ENCODE measurements at regions not wholly inside any gene's neighbourhood (a gene's known extent, or its start where the extent isn't known, plus 50 kb on each side); places are given as distances from the start of the nearest gene placed in this dataset.

- H3K4me1 Mint-ChIP-seq = no peaks in the 10 kb centered on the region
- H3K27ac Mint-ChIP-seq = no peak overlapping the region
- POLR2A ChIA-PET = no interaction called here
- peaks cover 0 to 11% (median 5%) of the 10 kb centered on the region in 9 donors for H3K9me3 Mint-ChIP-seq
- ATAC-seq (no peak), DNase-seq (no peak)
- no peak overlapping the region for H3K4me3 Mint-ChIP-seq
- H3K27me3 Mint-ChIP-seq = no peaks in the 10 kb centered on the region
- no peaks in the 10 kb centered on the region for H3K36me3 Mint-ChIP-seq
Measured at GRCh38 chr13:105251293-105251692, 1284.2 kb downstream of the EFNB2 start.

- H3K9me3 Mint-ChIP-seq = peaks cover 0 to 11% (median 5%) of the 10 kb centered on the region in 9 donors
- H3K36me3 Mint-ChIP-seq = no peaks in the 10 kb centered on the region
- H3K4me1 Mint-ChIP-seq = no peaks in the 10 kb centered on the region
- POLR2A ChIA-PET = no interaction called here
- H3K27ac Mint-ChIP-seq = no peak overlapping the region
- H3K4me3 Mint-ChIP-seq = no peak overlapping the region
- DNase-seq = no peak
- ATAC-seq = no peak
- no peaks in the 10 kb centered on the region for H3K27me3 Mint-ChIP-seq
Measured at GRCh38 chr13:105247830-105248229, 1287.6 kb downstream of the EFNB2 start.

- H3K4me3 Mint-ChIP-seq = no peak overlapping the region
- POLR2A ChIA-PET = no interaction called here
- peaks cover 0 to 7% (median 0%) of the 10 kb centered on the region in 9 donors for H3K9me3 Mint-ChIP-seq
- no peaks in the 10 kb centered on the region for H3K4me1 Mint-ChIP-seq
- ATAC-seq = no peak
- H3K27me3 Mint-ChIP-seq = no peaks in the 10 kb centered on the region
- H3K27ac Mint-ChIP-seq = no peak overlapping the region
- DNase-seq = no peak
- H3K36me3 Mint-ChIP-seq = no peaks in the 10 kb centered on the region
Measured at GRCh38 chr13:105240371-105240770, 1295.1 kb downstream of the EFNB2 start.

GRCh38 chr13:105232439-105232838 is 1303.0 kb downstream of the EFNB2 start:
- POLR2A ChIA-PET = no interaction called here
- Mint-ChIP-seq H3K9me3 (peaks cover 0 to 16% (median 0%) of the 10 kb centered on the region in 9 donors), H3K4me1 (peaks cover 0 to 2% (median 0%) of the 10 kb centered on the region in 4 donors), H3K27me3 (peaks cover 0 to 8% (median 0%) of the 10 kb centered on the region in 5 donors), H3K27ac (no peak overlapping the region), H3K36me3 (no peaks in the 10 kb centered on the region), H3K4me3 (no peak overlapping the region)
- DNase-seq = no peak
- no peak for ATAC-seq

- H3K4me1 Mint-ChIP-seq = peaks cover 0 to 2% (median 0%) of the 10 kb centered on the region in 4 donors
- H3K4me3 Mint-ChIP-seq = no peak overlapping the region
- H3K27me3 Mint-ChIP-seq = peaks cover 0 to 8% (median 0%) of the 10 kb centered on the region in 5 donors
- POLR2A ChIA-PET = no interaction called here
- no peak overlapping the region for H3K27ac Mint-ChIP-seq
- no peaks in the 10 kb centered on the region for H3K36me3 Mint-ChIP-seq
- DNase-seq = no peak
- peaks cover 0 to 14% (median 0%) of the 10 kb centered on the region in 9 donors for H3K9me3 Mint-ChIP-seq
- no peak for ATAC-seq
Measured at GRCh38 chr13:105232006-105232405, 1303.5 kb downstream of the EFNB2 start.

- H3K27ac Mint-ChIP-seq = no peak overlapping the region
Measured at GRCh38 chr13:105231579-105231978, 1303.9 kb downstream of the EFNB2 start.

DNA sequence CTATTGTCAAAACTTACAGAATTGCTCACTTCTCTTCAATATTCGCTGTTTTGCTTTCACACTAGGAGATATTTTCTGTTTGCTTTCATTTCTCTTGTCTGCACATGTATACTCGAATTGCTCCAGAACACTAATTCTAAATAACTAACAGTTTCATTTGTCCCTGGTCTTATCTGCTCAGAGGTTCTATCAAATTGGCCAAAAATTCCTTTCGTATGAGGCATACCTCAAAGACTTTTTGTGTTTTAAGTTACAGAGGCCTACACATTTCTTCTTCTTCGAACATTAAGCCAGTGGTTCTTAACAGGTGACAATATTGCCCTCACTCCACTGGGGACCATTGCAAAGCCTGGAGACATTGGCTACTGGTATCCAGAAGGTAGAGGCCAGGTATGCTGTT is 1314.6 kb downstream of the EFNB2 start:
- Mint-ChIP-seq H3K36me3 (no peaks in the 10 kb centered on the region), H3K9me3 (peaks cover 0 to 2% (median 0%) of the 10 kb centered on the region in 9 donors), H3K27me3 (peaks cover 0 to 2% (median 0%) of the 10 kb centered on the region in 5 donors), H3K27ac (no peak overlapping the region), H3K4me3 (no peak overlapping the region), H3K4me1 (no peaks in the 10 kb centered on the region)
- POLR2A ChIA-PET = no interaction called here
- ATAC-seq (no peak), DNase-seq (no peak)

More at GRCh38 chr13:105231579-105231978, 1303.9 kb downstream of the EFNB2 start:
- Mint-ChIP-seq H3K36me3 (no peaks in the 10 kb centered on the region), H3K27me3 (peaks cover 0 to 8% (median 0%) of the 10 kb centered on the region in 5 donors), H3K4me3 (no peak overlapping the region), H3K9me3 (peaks cover 0 to 12% (median 0%) of the 10 kb centered on the region in 9 donors), H3K4me1 (peaks cover 0 to 2% (median 0%) of the 10 kb centered on the region in 4 donors)
- ATAC-seq (no peak), DNase-seq (no peak)
- POLR2A ChIA-PET = no interaction called here

DNA sequence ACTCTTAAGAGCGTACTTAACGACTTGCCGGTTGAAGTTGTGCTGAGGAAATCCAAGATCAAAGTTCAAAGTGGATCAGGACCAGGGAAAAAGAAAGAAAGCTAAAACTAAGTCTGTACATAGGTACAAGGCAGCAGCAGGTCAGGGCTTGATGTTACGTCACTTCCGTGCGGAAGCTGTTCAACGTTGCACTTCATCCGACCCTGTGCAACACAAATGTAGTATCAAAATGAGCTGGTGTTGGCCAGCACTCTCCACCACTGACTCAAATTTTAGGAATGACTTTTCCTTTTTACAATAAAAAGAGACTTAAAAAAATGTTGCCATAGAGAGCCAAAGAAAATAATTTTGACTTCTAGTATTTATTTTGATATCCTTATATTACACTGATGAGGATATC is 1315.4 kb downstream of the EFNB2 start:
- ATAC-seq (no peak), DNase-seq (no peak)
- no peak overlapping the region for H3K27ac Mint-ChIP-seq
- peaks cover 0 to 2% (median 0%) of the 10 kb centered on the region in 5 donors for H3K27me3 Mint-ChIP-seq
- POLR2A ChIA-PET = no interaction called here
- H3K9me3 Mint-ChIP-seq = peaks cover 0 to 2% (median 0%) of the 10 kb centered on the region in 9 donors
- H3K4me3 Mint-ChIP-seq = no peak overlapping the region
- no peaks in the 10 kb centered on the region for H3K4me1 Mint-ChIP-seq
- H3K36me3 Mint-ChIP-seq = no peaks in the 10 kb centered on the region

GRCh38 chr13:105219651-105220050 is 1315.8 kb downstream of the EFNB2 start:
- no peak for ATAC-seq
- Mint-ChIP-seq H3K4me3 (no peak overlapping the region), H3K36me3 (no peaks in the 10 kb centered on the region), H3K9me3 (peaks cover 0 to 2% (median 0%) of the 10 kb centered on the region in 9 donors), H3K4me1 (no peaks in the 10 kb centered on the region), H3K27me3 (peaks cover 0 to 2% (median 0%) of the 10 kb centered on the region in 5 donors), H3K27ac (no peak overlapping the region)
- no peak for DNase-seq
- POLR2A ChIA-PET = no interaction called here

DNA sequence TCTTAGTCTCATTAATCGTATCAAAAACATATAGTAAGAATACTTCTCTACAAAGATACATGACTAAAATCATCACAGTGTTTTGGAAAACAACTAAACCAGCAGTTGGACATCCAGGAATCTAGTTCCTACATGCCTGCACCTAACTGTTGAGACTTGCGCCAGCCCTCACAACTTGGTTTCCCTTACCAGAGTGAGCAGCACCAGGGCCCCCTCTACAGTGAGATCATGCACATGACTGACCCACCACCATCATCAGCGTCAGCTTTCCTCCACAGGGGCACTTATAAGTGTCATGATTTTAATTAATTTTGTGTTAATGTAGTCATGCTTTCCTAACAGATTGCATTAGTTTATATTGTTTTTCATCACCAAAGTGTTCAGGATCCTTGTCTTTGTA is 1322.0 kb downstream of the EFNB2 start:
- no peaks in the 10 kb centered on the region for H3K4me1 Mint-ChIP-seq
- H3K36me3 Mint-ChIP-seq = no peaks in the 10 kb centered on the region
- ATAC-seq = no peak
- H3K4me3 Mint-ChIP-seq = no peak overlapping the region
- peaks cover 0 to 2% (median 0%) of the 10 kb centered on the region in 5 donors for H3K27me3 Mint-ChIP-seq
- no peak for DNase-seq
- H3K9me3 Mint-ChIP-seq = peaks cover 0 to 4% (median 0%) of the 10 kb centered on the region in 9 donors
- H3K27ac Mint-ChIP-seq = no peak overlapping the region
- POLR2A ChIA-PET = no interaction called here

DNA sequence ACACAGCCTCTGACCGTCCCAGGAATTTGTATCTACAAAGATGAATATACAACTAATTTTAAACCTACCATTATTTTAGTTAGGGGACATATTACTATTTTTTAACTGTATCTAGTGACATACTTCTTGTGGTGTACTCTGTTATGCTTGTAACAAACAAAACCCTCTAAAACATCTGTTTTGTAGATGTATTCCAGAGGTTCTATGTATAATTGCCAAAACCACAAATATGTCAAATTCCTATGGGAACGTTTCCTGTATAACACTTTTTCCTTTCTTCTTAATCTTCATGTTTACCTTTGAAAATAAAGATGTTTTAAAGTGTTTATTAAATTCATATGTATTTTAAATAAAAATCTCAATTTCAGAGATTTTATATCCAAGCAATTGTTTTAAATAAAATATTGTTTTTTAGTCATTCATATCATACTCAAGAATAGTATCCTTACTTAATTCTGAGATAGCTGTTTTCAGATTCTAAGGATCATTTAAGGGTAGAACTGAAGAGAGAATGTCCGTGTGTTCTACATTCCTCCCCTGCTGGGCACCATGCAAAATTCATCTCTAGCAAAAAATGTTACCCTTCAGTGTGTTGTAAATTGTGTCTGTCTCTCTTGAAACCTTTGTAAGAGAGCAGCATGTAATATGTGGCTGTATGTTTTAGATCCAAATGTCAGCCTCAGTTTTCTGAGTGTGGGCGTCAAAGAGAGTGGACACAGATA is 1327.7 kb downstream of the EFNB2 start:
- H3K4me1 Mint-ChIP-seq = no peaks in the 10 kb centered on the region

GRCh38 chr13:105202354-105202753 is 1333.1 kb downstream of the EFNB2 start:
- Mint-ChIP-seq H3K27ac (no peak overlapping the region), H3K9me3 (peaks cover 0 to 4% (median 0%) of the 10 kb centered on the region in 9 donors), H3K36me3 (no peaks in the 10 kb centered on the region), H3K4me3 (no peak overlapping the region), H3K27me3 (peaks cover 0 to 1% (median 0%) of the 10 kb centered on the region in 5 donors), H3K4me1 (no peaks in the 10 kb centered on the region)
- DNase-seq = peak in 2 of 10 donors; percentile 9 to 11
- no peak for ATAC-seq
- POLR2A ChIA-PET = no interaction called here

More for the DNA sequence above, 1327.7 kb downstream of the EFNB2 start:
- Mint-ChIP-seq H3K4me3 (no peak overlapping the region), H3K9me3 (peaks cover 0 to 4% (median 0%) of the 10 kb centered on the region in 9 donors), H3K27ac (no peak overlapping the region), H3K27me3 (no peaks in the 10 kb centered on the region), H3K36me3 (no peaks in the 10 kb centered on the region)
- POLR2A ChIA-PET = no interaction called here
- ATAC-seq = no peak
- no peak for DNase-seq

DNA sequence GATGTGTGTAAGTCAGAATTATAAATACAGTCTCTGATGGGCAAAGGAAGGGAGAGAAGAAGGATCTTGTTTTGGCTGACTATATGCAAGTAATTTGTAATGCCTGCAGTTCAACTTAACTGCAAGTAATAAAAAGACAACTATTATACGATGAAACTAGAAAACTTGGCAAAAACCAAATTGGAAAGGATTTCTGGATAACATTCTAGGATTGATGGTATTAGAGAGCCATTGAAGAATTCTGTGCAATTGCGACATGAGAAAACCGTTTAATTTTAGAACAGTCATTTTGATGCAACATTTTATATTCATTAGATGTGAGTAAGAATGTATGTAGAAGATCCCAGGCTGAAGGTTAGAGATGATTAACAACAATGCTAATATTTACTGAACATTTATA is 1334.1 kb downstream of the EFNB2 start:
- Mint-ChIP-seq H3K4me3 (no peak overlapping the region), H3K9me3 (peaks cover 0 to 4% (median 0%) of the 10 kb centered on the region in 9 donors), H3K27me3 (peaks cover 0 to 1% (median 0%) of the 10 kb centered on the region in 5 donors), H3K27ac (no peak overlapping the region), H3K36me3 (no peaks in the 10 kb centered on the region), H3K4me1 (no peaks in the 10 kb centered on the region)
- ATAC-seq = no peak
- no peak for DNase-seq
- POLR2A ChIA-PET = no interaction called here

DNA sequence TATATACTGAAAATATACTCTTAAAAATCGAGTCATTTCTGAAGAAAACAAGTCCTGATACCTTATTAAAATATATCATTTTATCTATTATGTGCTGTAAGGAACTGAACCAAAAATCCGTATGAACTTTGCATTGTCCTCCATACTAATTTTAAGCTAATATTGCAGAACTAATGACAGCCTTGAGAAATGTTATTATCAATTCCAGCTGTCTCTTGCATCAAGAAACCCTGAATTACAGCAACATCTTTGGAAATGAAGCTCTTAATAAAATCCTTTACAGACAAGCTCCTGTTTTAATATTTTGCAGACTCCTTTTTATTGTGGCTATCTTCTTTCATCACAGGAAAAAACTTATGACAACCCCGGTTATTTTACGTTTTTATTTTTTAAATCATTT is 1335.3 kb downstream of the EFNB2 start:
- H3K27me3 Mint-ChIP-seq = peaks cover 0 to 1% (median 0%) of the 10 kb centered on the region in 5 donors
- POLR2A ChIA-PET = interaction anchor here (1.0 kb wide), 1 partner anchor 8 kb away, joined by 3 read pairs; no protein-coding TSS in a partner anchor
- H3K27ac Mint-ChIP-seq = no peak overlapping the region
- DNase-seq (no peak), ATAC-seq (no peak)
- H3K4me3 Mint-ChIP-seq = no peak overlapping the region
- H3K36me3 Mint-ChIP-seq = no peaks in the 10 kb centered on the region
- peaks cover 0 to 4% (median 0%) of the 10 kb centered on the region in 9 donors for H3K9me3 Mint-ChIP-seq
- H3K4me1 Mint-ChIP-seq = no peaks in the 10 kb centered on the region

All from naive thymus-derived CD8-positive, alpha-beta T cell (primary cell).